ENCODE measurements at regions not wholly inside any gene's neighbourhood (a gene's known extent, or its start where the extent isn't known, plus 50 kb on each side); places are given as distances from the start of the nearest gene placed in this dataset.
"Not testable (repeated sequence)": the region's sequence is repeated elsewhere in the genome, so short reads cannot be mapped to it uniquely, and the experiment has no call there.

DNA sequence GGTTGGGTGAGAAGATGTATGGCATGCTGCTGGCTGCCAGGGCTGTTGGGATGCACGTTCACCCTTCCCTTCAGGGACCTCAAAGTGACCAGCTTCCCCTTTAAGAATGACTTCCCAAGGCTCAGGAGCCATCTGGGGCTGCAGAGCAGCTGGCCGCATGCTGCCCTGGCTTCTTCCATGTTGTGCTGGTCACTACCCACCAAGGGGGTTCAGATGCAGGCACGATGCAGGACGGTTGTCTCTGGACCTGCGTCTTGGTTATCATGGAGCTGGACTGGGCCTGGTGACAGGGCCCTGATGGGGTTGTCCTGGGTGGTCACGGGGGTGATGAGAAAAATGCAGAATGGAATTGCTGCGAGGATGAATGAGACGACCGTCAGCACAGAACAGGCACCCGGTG, 297.8 kb downstream of the POTED start:
- DNase-seq, result not testable (repeated sequence)

DNA sequence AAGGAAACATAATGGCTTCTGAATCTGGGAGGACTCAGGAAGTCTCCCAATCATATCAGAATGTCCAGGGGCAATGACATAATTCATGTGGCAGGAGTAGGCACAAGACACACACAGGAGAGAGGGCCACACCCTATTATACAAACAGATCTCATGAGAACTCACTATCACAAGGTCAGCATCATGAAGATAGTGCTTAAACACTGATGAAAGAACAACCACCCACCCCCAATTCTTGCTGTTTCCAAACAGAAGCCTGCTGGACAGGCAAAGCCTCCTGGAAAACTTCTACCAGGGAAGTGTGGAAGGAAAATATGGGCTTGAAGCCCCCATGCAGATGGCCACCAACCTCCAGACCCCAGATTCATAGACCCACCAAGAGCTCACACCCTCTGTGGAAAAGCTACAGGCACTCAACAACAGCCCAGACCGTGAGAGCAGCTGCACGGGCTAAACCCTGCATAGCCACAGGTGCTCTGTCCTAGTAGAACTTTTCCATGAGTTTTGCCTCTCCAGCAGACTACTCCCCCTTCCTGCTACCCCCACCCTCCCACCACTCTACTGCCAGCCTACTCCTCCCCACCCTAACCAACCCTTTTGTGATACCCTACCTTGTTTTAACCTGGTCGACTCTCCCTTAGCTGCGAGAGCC, 287.1 kb downstream of the POTED start:
- DNase-seq, result not testable (repeated sequence)

DNA sequence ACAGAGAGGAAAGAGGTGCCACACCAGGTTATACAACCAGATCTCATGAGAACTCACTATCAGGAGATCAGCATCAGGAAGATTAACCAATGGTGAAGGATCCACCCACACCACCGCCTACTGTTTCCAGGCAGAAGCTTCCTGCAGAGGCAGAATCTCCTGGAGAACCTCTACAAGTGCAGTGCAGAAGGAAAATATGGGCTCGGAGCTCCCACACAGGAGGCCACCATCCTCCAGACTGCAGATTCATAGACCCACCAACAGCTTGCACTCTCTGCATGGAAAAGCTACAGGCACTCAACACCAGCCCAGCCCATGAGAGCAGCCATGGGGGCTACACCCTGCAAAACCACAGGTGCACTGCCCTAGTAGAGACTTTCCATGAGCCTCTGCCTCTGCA, 284.0 kb downstream of the POTED start:
- not testable (repeated sequence) for DNase-seq

DNA sequence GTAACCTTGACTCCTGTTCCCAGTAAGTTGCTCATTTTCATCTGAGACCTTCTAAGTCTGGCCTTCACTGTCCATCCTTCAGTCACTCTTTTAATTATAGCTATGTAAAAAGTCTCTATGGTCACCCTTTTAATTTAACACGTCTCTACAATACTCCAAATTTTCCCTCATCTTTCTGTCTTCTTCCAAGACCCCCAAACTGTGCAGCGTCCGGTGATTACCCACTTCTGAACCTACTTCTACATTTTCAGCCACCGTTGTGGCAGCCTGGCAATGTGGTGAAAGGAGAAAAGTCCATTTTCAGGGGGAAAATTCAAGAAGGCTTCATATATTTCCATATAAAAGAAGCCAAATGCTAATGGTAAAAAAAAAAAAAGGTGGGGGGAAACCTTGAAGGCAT, 283.4 kb downstream of the POTED start:
- not testable (repeated sequence) for DNase-seq

DNA sequence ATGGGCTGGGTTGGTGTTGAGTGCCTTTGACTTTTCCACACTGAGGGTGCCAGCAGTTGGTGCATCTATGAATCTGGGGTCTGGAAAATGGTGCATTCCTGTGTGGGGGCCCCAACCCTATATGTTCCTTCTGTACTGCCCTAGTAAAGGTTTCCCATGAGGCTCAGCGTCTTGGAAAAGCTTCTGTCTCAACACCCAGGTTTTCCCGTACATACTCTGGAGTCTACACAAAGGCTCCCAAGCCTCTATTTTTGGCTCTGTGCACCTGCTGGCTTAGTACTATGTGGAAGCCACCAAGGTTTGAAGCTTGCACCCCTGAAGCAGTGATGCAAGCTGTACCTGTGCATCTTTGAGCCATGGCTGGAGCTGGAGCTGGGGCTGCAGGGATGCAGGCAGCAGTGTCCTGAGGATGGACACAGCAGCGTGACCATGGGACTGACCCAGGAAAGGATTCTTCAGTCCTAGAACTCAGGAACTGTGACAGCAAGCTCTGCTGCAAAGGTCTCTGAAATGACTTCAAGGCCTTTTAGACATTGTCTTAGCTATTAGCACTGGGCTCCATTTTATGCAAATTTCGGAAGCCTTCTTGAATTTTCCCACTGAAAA, 282.7 kb downstream of the POTED start:
- DNase-seq, result not testable (repeated sequence)

DNA sequence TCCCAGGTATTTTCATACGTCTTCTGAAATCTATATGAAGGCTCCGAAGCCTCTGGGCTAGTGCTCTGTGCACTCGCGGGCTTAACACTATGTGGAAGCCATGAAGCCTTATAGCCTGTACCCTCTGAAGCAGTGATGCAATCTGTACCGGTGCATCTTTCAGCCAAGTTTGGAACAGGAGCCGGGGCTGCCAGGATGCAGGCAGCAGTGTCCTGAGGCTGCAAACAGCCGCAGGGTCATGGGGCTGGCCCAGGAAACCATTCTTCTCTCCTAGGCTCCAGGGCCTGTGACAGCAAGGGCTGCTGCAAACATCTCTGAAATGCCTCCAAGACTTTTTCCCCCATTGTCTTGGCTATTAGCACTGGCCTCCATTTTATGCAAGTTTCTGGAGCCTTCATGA, 279.6 kb downstream of the POTED start:
- not testable (repeated sequence) for DNase-seq

DNA sequence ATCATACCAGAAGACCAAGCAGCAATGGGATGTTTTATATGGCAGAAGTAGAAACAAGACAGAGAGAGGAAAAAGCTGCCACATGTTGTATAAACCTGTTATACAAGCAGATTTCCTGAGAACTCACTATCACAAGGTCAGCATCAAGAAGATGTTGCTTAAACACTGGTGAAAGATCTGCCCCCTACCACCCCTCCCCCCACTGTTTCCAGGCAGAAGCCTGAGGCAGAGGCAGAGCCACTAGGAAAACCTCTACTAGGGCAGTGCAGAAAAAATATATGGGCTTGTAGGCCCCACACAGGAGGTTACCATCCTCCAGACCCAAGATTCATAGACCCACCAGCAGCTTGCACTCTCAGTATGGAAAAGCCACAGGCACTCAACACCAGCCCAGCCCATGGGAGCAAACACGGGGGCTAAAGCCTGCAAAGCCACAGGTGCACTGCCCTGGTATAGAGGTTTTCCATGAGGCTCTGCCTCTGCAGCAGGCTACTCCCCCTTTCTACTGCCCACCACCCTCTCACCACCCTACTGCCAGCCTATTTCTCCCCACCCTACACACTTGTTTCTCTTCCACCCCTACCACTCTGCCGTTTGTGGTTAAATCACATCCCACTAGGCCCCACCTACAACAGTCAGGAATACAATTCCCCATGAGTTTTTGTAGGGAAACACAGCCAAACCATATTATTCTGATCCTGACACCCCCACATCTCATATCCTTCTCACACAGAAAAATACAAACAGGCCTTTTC, 274.2 kb downstream of the POTED start:
- not testable (repeated sequence) for DNase-seq

DNA sequence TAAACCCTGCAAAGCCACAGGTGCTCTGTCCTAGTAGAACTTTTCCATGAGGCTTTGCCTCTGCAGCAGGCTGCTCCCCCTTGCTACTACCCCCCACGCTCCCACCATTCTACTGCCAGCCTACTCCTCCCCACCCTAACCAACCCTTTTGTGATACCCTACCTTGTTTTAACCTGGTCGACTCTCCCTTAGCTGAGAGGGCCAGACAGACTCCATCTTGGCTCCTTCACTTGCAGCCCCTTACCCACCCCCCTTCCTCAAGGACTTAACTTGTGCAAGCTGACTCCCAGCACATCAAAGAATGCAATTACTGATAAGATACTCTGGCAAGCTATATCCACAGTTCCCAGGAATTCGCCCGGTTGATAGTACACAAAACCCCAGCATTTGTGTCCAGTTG, 267.9 kb downstream of the POTED start:
- not testable (repeated sequence) for DNase-seq

DNA sequence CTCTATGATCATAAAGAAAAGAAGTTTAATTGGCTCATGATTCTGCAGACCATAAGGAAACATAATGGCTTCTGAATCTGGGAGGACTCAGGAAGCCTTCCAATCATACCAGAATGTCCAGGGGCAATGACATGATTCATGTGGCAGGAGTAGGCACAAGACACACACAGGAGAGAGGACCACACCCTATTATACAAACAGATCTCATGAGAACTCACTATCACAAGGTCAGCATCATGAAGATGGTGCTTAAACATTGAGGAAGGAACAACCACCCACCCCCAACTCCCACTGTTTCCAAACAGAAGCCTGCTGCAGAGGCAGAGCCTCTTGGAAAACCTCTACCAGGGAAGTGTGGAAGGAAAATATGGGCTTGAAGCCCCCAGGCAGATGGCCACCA, 267.4 kb downstream of the POTED start:
- not testable (repeated sequence) for DNase-seq

DNA sequence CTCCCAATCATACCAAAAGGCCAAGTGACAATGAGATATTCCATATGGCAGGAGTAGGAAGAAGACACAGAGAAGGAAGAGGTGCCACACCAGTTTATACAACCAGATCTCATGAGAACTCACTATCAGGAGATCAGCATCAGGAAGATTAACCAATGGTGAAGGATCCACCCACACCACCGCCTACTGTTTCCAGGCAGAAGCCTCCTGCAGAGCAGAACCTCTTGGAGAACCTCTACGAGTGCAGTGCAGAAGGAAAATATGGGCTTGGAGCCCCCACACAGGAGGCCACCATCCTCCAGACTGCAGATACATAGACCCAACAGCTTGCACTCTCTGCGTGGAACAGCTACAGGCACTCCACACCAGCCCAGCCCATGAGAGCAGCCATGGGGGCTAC, 264.4 kb downstream of the POTED start:
- not testable (repeated sequence) for DNase-seq

DNA sequence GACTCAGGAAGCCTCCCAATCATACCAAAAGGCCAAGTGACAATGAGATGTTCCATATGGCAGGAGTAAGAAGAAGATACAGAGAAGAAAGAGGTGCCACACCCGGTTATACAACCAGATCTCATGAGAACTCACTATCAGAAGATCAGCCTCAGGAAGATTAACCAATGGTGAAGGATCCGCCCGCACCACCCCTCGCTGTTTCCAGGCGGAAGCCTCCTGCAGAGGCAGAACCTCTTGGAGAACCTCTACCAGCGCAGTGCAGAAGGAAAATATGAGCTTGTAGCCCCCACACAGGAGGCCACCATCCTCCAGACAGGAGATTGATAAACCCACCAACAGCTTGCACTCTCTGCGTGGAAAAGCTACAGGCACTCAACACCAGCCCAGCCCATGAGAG, 245.1 kb downstream of the POTED start:
- no peak for DNase-seq

DNA sequence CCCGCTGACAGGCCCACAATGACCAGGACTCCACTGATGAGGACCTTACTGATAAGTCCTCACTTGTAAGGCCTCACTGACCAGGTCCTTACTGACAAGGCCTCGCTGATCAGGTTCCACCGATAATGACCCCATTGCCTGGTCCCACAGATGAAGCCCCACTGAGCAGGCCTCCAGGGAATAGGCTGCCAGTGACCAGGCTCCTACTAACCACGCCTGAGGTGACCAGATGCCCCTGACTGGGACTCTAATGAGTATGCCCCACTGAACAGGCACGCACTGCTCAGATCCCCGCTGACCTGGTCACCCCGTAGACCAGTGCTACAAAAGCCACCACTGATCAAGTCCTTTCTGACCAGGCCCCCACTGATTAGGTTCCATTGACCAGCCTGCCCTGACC, 241.2 kb downstream of the POTED start:
- DNase-seq, result not testable (repeated sequence)

DNA sequence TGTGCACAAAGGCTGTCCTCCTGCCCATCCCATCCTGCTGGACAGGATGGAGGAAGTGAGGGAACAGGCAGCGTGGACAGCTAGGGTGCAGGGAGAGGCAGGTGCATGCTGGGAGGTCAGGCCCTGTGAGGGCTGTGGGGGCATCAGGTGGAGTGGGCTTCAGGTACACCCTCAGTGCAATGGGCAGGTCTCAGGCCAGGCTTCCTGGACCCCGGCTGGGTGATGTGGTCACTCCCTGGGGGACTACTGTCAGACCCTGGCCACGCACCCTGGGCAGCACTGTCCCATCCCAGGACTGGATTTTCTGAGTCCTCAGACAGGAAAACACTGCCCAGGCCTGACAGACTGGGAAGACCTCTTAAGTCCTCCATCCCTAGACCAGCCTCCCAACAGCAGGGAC, 239.9 kb downstream of the POTED start:
- not testable (repeated sequence) for DNase-seq

DNA sequence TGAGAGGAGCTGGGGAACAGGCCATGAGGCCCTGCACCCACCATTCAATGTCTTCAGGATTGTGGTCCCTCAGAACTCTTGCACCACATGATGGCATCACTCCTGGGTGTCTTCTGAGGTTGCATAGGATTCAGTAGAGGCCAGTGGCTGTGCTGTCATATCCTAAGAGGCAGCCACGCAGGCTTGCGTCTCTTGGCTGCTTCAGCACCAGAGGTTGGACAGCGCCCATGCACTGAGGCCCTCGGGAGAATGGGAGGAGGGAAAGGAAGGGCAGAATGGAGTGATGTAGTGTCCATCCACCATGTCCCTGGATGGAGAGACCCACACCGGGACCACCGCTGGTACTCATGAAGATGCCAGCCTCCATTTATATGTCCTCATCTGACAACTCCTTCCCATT, 237.1 kb downstream of the POTED start:
- not testable (repeated sequence) for DNase-seq

DNA sequence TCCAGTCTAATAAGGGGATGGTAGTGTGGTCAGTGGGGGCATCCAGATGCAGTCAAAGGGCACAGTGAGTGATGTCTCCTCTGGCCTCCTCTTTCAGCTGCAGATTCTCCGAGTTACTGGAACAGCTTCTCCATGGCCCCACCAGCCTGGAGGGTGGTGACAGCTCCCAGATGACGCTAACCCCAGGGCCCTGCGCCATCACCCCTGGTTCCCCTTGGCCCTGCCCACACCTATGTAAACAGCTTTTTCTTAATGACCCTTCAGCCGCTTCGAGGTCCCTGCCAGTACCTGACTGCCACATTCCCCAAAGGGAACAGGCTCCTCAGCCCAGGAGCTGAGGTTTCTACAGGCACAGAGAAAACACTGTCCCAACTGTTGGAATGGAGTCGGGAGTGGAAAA, 235.0 kb downstream of the POTED start:
- not testable (repeated sequence) for DNase-seq

DNA sequence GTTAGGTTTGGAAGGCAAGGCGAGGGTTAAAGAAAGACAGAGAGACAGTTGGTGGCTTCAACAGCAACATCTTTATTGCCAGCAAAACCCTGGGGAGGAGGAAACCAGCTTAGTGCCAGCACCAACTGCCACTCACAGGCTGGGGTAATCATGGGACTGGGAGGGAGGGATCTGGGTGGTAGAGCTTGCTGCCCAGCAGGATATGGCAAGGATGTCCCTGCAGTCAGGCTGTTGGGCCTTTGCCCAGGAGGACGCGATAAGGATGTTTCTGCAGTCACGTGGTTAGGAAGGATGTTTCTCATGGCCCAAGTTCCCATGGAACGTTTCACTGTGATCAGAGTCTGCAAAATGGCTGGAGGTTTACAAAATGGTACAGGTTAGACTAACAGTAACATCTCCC, 233.5 kb downstream of the POTED start:
- not testable (repeated sequence) for DNase-seq

DNA sequence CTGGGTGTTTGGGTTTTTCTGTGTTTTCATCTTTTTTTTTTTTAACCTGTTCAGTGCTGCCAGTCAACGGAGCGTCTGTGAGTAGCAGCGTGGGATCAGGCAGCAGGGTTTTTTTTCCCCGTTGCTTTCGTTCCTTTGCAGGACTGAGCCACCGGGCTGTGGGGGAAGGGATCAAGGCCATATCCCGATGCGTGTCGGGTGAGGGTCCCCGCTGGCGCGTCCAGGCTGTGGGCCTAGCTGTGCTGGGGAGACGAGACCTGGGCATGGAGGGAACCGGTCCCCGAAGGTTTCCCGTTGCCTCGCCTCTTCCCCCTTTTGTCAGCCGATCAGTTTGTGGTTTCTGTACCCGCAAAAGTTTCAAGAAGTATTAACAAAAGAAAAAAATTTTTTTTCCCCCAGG, 218.1 kb downstream of the POTED start:
- DNase-seq, result not testable (repeated sequence)

DNA sequence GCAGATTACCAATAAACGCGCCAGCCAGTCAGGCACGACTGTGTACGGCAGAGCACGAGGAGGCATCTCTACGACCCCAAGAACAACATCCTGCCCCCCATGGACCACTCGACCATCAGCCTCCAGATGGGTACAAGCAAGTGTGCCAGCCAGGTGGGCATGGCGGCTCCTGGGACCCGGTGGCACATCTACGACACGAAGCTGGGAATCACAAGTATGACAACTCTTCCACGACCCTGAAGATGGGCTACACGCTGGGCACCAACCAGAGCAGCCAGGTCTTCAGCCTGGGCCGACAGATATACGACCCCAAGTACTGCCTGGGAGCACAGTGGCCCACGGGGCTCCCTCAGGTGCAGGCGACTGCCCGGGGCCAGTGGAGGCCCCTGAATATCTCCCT, 217.6 kb downstream of the POTED start:
- no peak for DNase-seq

DNA sequence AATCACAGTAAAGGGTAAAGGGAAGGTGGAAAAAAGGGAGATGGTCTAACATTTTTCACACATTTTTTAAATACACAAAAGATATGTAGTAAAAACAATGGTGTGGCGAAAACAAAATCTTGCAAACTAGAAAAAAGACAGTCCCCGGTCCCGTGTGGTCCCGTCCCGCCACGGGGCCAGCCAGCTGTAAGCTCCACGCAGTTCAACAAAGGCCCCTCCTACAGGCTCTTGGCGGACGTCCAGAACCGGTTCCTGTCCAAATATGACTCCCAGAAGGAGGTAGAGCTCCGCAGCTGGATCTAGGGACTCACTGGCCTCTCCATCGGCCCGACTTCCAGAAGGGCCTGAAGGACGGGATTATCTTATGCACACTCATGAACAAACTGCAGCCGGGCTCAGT, 216.9 kb downstream of the POTED start:
- not testable (repeated sequence) for DNase-seq

DNA sequence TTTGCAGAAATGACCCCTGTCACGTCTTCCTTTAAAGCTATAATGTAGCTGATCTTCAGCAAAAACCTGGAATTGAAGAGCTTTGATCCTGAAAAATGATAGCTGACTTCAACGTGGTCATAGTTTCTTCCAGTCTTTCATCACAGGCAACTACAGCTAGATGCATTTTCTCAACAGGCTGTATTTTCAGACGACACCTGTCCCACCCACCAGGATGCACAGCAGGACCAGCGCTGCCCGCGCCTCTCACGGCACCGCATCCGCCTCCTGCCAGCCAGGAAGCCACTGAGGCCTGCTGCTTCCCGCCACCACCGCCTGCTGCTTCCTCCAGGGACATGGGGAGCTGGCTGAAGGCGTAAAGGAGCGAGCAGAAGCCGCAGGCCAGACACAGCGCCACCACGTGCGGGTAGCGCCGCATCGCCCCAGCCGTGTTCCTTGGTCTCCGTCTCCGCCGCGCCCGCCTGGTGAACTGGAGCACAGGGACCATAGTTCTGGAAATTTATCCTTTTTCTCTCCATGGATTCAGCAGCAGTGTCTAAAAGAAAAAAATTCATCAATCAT, 215.7 kb downstream of the POTED start:
- not testable (repeated sequence) for DNase-seq

DNA sequence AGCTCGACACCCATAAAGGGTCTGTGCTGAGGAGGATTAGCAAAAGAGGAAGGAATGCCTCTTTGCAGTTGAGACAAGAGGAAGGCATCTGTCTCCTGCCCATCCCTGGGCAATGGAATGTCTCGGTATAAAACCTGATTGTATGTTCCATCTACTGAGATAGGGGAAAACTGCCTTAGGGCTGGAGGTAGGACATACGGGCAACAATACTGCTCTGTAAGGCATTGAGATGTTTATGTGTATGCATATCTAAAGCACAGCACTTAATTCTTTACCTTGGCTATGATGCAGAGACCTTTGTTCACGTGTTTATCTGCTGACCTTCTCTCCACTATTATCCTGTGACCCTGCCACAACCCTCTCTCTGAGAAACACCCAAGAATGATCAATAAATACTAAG, 210.7 kb downstream of the POTED start:
- DNase-seq, result not testable (repeated sequence)

DNA sequence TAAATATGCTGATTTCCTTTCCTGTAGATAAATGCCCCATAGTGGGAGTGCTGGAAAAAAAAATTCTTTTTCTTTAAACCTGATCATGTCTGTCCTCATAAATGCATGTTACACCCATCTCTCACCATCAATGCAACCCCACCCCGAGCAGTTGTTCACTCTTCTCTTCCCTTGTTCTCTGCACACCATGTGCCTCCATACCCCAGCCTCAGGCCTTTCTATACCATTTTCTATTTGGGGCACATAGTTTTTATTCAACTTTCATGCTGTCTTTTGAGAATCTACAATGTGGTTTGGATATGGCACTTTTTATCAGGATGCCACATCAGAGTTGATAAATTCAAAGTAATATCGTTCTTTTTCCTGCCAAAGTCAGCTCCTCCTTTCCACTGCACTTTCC, 202.6 kb downstream of the POTED start:
- DNase-seq, result not testable (repeated sequence)

DNA sequence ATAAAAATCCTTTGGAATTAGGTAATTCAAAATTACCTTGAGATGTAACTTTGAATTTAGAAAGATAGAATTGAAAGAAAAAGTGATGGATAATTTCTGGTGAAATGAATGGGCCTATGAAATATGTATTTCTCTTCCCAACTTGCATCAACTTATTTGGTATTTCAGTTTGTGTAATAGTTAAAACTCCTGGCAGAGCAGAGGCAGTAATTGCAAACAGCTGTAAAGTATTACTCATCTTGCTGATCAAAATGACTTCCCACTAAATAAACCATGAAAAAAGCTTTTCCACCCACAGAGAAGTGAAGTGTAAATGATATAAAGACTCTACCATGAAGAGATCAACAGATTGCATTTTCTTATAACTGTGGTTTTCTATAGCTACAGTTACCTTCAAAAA, 201.0 kb downstream of the POTED start:
- not testable (repeated sequence) for DNase-seq

DNA sequence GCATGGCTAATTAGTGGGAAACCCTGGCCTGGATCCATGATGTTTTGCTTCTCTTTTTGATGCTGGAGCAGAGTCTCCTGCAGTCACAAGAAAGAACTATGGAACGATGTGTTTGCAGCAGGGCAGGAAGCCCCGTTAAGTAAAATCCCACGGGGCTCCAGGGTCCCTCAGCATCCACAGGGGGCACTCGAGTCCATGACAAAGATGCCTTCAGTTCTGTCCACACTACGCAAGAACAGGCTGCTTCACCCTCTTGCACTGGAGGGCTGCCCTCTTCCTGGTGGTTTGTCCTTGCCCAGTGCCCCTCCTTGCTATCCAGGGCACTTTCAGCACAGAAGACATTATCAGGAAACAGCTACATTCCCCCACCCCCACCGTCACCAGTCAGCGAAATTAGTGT, 196.9 kb downstream of the POTED start:
- DNase-seq, result not testable (repeated sequence)
